ENCODE measurements at regions not wholly inside any gene's neighbourhood (a gene's known extent, or its start where the extent isn't known, plus 50 kb on each side); places are given as distances from the start of the nearest gene placed in this dataset.

GRCh38 chr18:77811503-77811902, 561.9 kb downstream of the GALR1 start:
- peaks cover 7% of the 10 kb centered on the region for H3K4me1 Mint-ChIP-seq
- DNase-seq (ENCODE audit: low read depth, low spot score), result no peak
- peaks cover 11% of the 10 kb centered on the region for H3K27me3 Mint-ChIP-seq (ENCODE audit: low read depth)
- no peak overlapping the region for H3K4me3 Mint-ChIP-seq
- peaks cover 2% of the 10 kb centered on the region for H3K9me3 Mint-ChIP-seq
- H3K36me3 Mint-ChIP-seq (ENCODE audit: low read depth), result no peaks in the 10 kb centered on the region
- TF ChIP-seq CTCF (conservative IDR thresholded peaks at IDR 0.05), result no peak
- no peak overlapping the region for H3K27ac Mint-ChIP-seq (ENCODE audit: unreplicated experiment)

- no peak for TF ChIP-seq CTCF (conservative IDR thresholded peaks at IDR 0.05)
- Mint-ChIP-seq H3K4me1 (peaks cover 7% of the 10 kb centered on the region), H3K27ac (ENCODE audit: unreplicated experiment) (no peak overlapping the region), H3K9me3 (peaks cover 8% of the 10 kb centered on the region), H3K36me3 (ENCODE audit: low read depth) (peaks cover 4% of the 10 kb centered on the region), H3K4me3 (no peak overlapping the region), H3K27me3 (ENCODE audit: low read depth) (peaks cover 22% of the 10 kb centered on the region)
- DNase-seq (ENCODE audit: low read depth, low spot score), result no peak
Measured at GRCh38 chr18:77815666-77816338, 566.2 kb downstream of the GALR1 start.

GRCh38 chr18:77818328-77818727, 568.7 kb downstream of the GALR1 start:
- H3K27me3 Mint-ChIP-seq (ENCODE audit: low read depth), result peaks cover 27% of the 10 kb centered on the region

GRCh38 chr18:77820472-77820871, 570.8 kb downstream of the GALR1 start:
- Mint-ChIP-seq H3K4me3 (no peak overlapping the region), H3K9me3 (peaks cover 8% of the 10 kb centered on the region), H3K36me3 (ENCODE audit: low read depth) (peaks cover 4% of the 10 kb centered on the region), H3K27me3 (ENCODE audit: low read depth) (peaks cover 34% of the 10 kb centered on the region), H3K27ac (ENCODE audit: unreplicated experiment) (no peak overlapping the region), H3K4me1 (peaks cover 32% of the 10 kb centered on the region)
- DNase-seq (ENCODE audit: low read depth, low spot score), result no peak
- TF ChIP-seq CTCF (conservative IDR thresholded peaks at IDR 0.05), result no peak

More at GRCh38 chr18:77818328-77818727, 568.7 kb downstream of the GALR1 start:
- H3K4me3 Mint-ChIP-seq, result no peak overlapping the region
- TF ChIP-seq CTCF (conservative IDR thresholded peaks at IDR 0.05), result no peak
- no peak for DNase-seq (ENCODE audit: low read depth, low spot score)
- H3K36me3 Mint-ChIP-seq (ENCODE audit: low read depth), result peaks cover 4% of the 10 kb centered on the region
- peaks cover 8% of the 10 kb centered on the region for H3K9me3 Mint-ChIP-seq
- H3K4me1 Mint-ChIP-seq, result peaks cover 14% of the 10 kb centered on the region
- H3K27ac Mint-ChIP-seq (ENCODE audit: unreplicated experiment), result no peak overlapping the region

GRCh38 chr18:77821892-77822291, 572.2 kb downstream of the GALR1 start:
- peaks cover 34% of the 10 kb centered on the region for H3K27me3 Mint-ChIP-seq (ENCODE audit: low read depth)
- H3K36me3 Mint-ChIP-seq (ENCODE audit: low read depth), result peaks cover 4% of the 10 kb centered on the region
- no peak overlapping the region for H3K27ac Mint-ChIP-seq (ENCODE audit: unreplicated experiment)
- no peak for DNase-seq (ENCODE audit: low read depth, low spot score)
- H3K4me1 Mint-ChIP-seq, result peaks cover 44% of the 10 kb centered on the region
- H3K4me3 Mint-ChIP-seq, result no peak overlapping the region
- TF ChIP-seq CTCF (conservative IDR thresholded peaks at IDR 0.05), result no peak
- peaks cover 6% of the 10 kb centered on the region for H3K9me3 Mint-ChIP-seq

Measured in neural crest cell (in vitro differentiated cells).